ENCODE measurements at regions not wholly inside any gene's neighbourhood (a gene's known extent, or its start where the extent isn't known, plus 50 kb on each side); places are given as distances from the start of the nearest gene placed in this dataset.
A peak's percentile ranks its signal among the peaks of the same experiment; 100 is the strongest.

GRCh38 chr1:170219163-170219562, 73.4 kb downstream of the NTMT2 start:
- no peak for DNase-seq (ENCODE audit: low read depth)

- no peak for DNase-seq (ENCODE audit: low read depth)
These were observed 75.3 kb downstream of the NTMT2 start for GRCh38 chr1:170221031-170221430.

GRCh38 chr1:170221495-170221894, 75.7 kb downstream of the NTMT2 start:
- DNase-seq (ENCODE audit: low read depth), result no peak

GRCh38 chr1:170224469-170224868, 78.7 kb downstream of the NTMT2 start:
- no peak for DNase-seq (ENCODE audit: low read depth)

- no peak for DNase-seq (ENCODE audit: low read depth)
These were observed 80.2 kb downstream of the NTMT2 start for GRCh38 chr1:170225781-170226530.

- DNase-seq (ENCODE audit: low read depth), result no peak
These were observed 81.0 kb downstream of the NTMT2 start for GRCh38 chr1:170226767-170227166.

GRCh38 chr1:170230323-170230722, 84.6 kb downstream of the NTMT2 start:
- no peak for DNase-seq (ENCODE audit: low read depth)

GRCh38 chr1:170231662-170232061, 85.9 kb downstream of the NTMT2 start:
- peak; percentile 4 for DNase-seq (ENCODE audit: low read depth)

- no peak for DNase-seq (ENCODE audit: low read depth)
These were observed 93.1 kb downstream of the NTMT2 start for GRCh38 chr1:170238704-170239391.

GRCh38 chr1:170239445-170239844, 93.7 kb downstream of the NTMT2 start:
- no peak for DNase-seq (ENCODE audit: low read depth)

- DNase-seq (ENCODE audit: low read depth), result no peak
These were observed 94.7 kb downstream of the NTMT2 start for GRCh38 chr1:170240409-170240808.

- no peak for DNase-seq (ENCODE audit: low read depth)
These were observed 95.6 kb downstream of the NTMT2 start for GRCh38 chr1:170241266-170241851.

GRCh38 chr1:170247751-170248521, 102.2 kb downstream of the NTMT2 start:
- no peak for DNase-seq (ENCODE audit: low read depth)

GRCh38 chr1:170250531-170251276, 104.9 kb downstream of the NTMT2 start:
- no peak for DNase-seq (ENCODE audit: low read depth)

- DNase-seq (ENCODE audit: low read depth), result no peak
These were observed 107.3 kb downstream of the NTMT2 start for GRCh38 chr1:170252851-170253579.

- no peak for DNase-seq (ENCODE audit: low read depth)
These were observed 108.6 kb downstream of the NTMT2 start for GRCh38 chr1:170254371-170254770.

GRCh38 chr1:170261669-170262068, 115.9 kb downstream of the NTMT2 start:
- no peak for DNase-seq (ENCODE audit: low read depth)

GRCh38 chr1:170262276-170262939, 116.6 kb downstream of the NTMT2 start:
- DNase-seq (ENCODE audit: low read depth), result no peak

- no peak for DNase-seq (ENCODE audit: low read depth)
These were observed 119.5 kb downstream of the NTMT2 start for GRCh38 chr1:170265234-170265633.

GRCh38 chr1:170267317-170267716, 121.6 kb downstream of the NTMT2 start:
- DNase-seq (ENCODE audit: low read depth), result peak; percentile 2
